SIG-M5 treated with dmso at 0.1 percent for 504 hours (cell line): ENCODE measurements at regions not wholly inside any gene's neighbourhood (a gene's known extent, or its start where the extent isn't known, plus 50 kb on each side); places are given as distances from the start of the nearest gene placed in this dataset.
"Not testable (repeated sequence)": the region's sequence is repeated elsewhere in the genome, so short reads cannot be mapped to it uniquely, and the experiment has no call there.

ENCODE experiments used
- DNase-seq: peaks from one replicate; lab custom pipeline; 2025; ENCODE audit not compliant: unreplicated experiment; lab: John Stamatoyannopoulos, UW

GRCh38 chr22:25348996-25349395, 129.6 kb downstream of the CRYBB2 start:
- not testable (repeated sequence) for DNase-seq

DNA sequence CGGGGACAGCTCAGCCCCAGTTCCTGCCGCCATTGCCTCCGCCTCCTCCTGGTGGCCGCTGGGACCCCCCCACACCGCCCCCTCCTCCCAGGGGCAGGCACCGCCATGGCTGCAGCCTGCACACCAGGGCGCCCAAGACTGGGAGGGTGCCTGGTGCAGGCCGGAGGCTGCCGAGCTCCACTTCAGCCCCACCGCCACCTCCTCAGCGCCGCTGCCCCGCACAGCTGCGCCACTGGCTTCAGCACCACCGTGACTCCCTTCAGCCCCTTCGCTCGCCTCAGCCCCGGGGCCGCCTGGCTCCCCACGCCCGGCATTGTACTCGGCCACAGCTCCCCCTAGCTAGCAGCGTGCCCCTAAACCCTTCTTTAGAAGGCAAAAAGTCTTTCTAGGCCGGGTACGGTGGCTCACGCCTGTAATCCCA, 131.1 kb downstream of the CRYBB2 start:
- DNase-seq: no peak

DNA sequence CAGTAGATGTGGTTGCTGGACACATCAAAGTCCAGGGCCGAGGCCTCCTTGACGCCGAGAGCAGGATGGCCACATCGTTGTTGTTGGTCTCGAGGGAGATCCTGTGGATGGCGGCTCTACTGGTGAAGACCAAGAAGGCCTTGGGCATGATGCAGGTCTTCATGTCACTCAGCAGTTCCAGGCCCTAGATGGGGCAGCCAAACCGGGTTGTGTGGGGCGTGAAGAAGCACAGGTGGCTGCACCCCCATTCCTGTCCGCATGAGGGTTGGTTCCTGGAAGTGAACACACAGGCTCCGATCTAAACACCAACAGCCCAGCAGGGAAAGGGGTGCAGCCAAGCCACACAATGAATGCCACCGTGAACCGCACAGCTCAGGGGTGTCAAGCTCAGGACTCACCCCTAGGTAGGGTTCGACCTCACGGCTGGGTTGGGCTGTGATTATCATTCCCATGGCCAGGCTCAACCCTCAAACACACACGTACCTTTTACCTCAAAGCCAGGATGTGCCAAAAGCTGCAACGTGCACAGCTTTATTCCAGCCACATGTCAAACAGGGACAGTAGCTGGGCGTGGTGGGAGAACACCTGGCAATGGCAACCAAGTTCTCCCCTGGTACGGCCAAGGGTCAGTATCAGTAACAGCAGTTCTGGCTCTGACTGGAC, 132.3 kb downstream of the CRYBB2 start:
- no peak for DNase-seq

GRCh38 chr22:25352294-25352680, 132.8 kb downstream of the CRYBB2 start:
- no peak for DNase-seq

DNA sequence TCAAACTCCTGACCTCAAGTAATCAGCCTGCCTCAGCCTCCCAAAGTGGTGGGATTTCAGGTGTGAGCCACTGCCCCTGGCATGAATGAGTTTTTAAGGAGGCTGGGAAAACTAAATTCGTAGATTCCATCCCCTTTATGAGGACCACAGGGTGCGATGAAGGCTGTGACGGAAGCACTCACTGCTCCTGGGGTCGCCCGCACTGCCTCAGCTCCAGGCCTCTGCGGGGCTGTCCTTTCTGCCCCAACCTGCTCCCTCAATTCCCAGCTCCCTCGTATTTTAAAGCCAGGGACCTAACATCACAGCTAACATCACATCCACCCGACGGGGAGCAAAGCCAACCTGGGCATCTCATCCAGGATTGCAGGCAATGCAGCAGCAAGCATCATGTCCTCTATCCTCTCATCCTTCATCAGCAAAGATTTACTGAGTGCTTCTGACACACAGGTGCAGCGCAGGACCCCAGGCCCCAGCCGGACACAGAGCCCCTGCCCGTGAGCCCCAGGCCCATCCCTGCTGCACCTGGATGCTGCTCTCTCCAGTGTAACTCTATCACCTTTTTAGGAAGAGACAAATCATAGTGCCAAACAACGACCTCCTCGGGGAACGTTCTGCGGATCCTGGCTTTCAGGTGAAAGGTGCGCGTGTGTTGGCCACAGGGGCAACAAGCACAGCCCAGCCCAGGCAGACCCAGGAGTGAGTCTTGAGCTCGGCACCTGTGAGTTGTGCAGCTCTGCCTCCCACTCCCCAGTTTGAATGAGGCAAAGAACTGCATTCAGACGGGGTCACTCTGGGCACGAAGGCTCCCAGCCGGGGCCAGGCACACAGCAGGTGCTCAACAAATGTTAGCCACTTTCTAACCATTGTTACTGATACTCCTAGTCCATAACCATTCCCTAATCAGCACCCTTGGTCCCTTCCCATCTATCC, 134.3 kb downstream of the CRYBB2 start:
- DNase-seq: no peak

DNA sequence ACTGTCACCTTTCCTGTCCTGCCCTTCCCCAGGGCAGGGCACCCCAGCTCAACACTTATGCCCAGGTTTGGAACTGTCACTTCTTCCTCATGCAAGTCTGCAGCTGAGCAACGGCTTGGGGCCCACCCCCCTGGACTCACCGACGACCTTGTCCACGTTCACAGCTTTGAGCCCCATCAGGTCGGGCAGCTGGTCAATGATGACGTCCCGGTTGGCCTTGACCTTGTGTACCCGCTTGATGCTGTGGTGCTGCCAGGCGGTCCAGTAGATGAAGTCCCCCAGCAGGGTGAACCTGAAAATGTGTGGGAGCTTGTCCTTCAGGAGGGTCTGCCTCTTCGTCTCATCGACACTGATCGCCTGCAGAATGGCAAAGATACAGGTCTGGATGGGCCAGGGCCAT, 135.0 kb downstream of the CRYBB2 start:
- no peak for DNase-seq

DNA sequence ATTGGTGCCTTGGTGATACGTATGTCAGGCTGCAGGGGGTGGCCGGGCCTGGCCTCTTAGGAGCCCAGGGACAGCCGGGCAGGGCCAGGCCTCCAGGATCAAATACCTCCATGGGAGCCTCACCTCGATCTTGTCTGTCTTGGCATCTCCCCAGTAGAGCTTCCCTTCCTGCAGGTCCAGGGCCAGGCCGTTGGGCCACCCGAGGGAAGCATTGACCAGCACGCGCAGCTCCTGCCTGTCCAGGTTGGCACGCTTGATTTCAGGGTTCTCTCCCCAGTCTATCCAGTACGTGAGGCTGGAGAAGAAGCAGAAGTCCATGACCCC, 137.7 kb downstream of the CRYBB2 start:
- no peak for DNase-seq

GRCh38 chr22:25357606-25358420, 138.4 kb downstream of the CRYBB2 start:
- DNase-seq: no peak

DNA sequence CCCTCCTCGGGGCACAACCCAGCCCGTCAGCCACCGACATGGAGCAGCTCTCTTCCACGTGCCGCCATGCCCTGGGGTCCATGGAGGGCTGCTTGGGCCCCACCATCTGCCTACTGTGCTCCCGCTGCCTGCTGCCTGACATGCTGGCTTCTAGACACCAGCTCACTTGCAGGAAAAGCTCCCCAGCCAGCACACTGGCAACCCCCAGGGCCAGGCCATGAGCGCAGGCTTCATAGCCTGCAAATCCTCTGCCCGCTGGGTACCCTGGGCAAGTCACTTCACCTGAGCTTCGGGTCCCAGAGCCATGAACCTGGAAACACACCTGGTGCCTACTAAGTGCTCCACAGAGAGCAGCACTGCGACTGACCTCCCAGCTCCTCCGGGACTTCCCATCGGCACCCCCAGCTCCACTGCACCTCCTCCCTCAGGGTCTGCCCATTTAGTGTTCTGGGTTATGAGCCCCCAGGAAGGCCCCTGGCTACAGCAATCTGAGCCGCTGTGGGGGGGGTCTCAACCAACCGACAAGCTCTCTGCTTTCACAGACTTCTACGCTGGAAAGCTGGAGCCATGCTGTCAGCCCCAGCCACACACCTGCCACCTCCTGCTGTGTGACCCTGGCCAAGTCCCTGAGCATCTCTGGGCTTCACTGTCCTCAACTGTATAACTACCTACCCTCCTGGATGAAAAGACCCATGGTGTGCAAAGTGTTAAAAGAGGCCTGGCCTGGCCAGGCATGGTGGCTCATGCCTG, 139.2 kb downstream of the CRYBB2 start:
- no peak for DNase-seq

DNA sequence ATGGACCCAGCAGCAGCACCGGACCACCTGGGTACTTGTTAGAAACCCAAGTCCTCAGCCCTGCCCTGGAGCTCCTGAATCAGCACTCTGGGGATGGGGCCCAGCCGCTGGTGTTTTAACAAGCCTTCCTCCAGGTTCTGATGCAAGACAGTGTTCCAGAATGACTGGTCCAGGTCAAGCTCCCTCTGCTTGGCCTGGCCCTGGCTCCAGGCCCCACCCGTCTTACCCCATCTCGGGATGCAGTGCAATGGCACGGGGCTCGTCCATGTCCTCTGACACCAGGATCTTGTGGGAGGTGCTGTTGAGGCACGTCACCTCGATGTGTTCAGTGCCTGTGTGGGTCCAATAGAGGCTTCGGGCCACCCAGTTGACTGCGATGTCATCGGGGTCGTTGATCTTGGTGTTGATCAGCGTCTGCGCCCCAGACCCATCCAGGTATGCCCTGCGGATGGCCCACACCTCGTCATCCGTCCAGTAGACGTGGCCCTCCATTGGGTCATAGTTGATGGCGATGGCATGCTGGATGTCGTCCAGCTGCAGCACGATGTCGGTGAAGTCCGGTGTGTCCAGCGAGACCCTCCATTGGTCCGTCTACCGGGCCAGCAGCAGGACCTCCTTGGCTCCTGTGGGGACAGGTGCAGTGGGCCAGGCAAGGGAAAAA, 140.3 kb downstream of the CRYBB2 start:
- no peak for DNase-seq

GRCh38 chr22:25360411-25360810, 141.0 kb downstream of the CRYBB2 start:
- no peak for DNase-seq

GRCh38 chr22:25360891-25361645, 141.6 kb downstream of the CRYBB2 start:
- no peak for DNase-seq

DNA sequence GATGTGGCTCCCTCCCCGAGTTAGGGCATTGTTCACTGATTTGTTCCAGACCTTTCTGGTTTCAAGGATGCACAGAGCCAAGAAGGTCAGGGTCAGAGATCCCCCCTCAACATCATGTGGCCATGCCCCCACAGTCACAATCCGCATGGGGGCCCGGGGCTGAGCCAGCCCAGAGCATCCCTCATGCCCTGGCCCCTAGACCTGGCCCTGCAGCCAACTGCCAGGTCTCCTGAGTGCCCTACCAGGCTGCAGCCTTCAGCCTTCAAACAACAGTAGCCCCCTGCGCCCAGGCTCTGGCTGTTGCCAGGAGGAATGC, 142.4 kb downstream of the CRYBB2 start:
- DNase-seq: no peak

DNA sequence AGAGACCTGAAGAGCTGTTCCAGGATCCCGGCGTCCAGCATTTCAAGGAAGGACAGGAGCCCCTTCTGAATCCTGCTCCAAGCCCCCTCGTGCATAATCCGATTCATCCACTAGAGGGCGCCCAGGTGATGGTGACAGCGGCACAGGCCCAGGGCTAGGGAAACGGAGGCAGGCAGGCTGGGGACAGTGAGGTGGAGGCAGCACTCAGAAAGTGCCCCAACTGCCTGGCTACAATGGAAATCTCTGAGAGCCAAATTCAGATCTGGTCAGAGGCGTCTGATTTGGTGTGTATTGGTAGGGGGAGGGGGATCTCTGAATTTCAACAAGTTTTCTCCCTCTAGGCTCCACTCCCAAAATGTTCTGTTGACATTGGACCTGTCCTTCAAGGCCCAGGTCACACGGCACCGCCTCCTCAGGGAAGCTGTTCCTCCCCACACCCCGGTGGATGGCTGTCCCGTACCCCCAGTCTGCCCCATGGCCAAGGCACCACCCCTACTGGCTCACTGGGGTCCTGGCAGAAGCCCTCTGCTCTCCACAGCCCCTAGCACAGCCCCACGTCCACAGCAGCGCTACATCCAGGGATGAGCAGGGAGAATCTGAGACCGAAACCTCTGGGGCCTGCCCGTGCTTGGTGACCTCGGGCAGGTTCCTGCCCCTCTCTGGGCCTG, 142.9 kb downstream of the CRYBB2 start:
- DNase-seq: peak; percentile 11

GRCh38 chr22:25362883-25363240, 143.4 kb downstream of the CRYBB2 start:
- no peak for DNase-seq

DNA sequence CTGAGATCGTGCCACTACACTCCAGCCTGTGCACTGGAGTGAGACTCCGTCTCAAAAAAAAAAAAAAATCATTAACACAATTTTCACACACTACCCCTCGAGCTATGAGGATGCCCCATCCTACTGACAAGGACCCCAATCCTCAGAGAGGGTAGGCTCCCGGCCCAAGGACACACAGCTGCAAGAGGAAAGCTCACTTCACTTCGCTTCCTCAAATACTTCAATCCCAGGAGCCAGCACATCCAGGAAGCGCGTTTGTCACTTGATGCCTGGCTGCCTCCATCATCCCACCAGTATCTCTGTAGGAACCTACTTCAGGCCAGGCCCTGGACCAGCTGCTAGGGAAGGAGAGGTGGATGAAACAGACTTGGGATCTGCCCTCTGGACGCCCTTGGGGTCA, 144.0 kb downstream of the CRYBB2 start:
- DNase-seq: no peak

GRCh38 chr22:25364281-25364680, 144.8 kb downstream of the CRYBB2 start:
- no peak for DNase-seq

- DNase-seq: no peak
Observed at GRCh38 chr22:25364736-25365241, 145.3 kb downstream of the CRYBB2 start.
